Keratinocyte (primary cell): ENCODE measurements at regions not wholly inside any gene's neighbourhood (a gene's known extent, or its start where the extent isn't known, plus 50 kb on each side); places are given as distances from the start of the nearest gene placed in this dataset.

Source experiments
- CTCF ChIP-seq, 3 experiments: IDR thresholded peaks in 1 of 3; conservative IDR thresholded peaks in 1 of 3; optimal IDR thresholded peaks in 1 of 3; 2 replicates in 2 of 3; 3 replicates in 1 of 3; pipeline versions ENCODE3 to v1.5.1; 2011; ENCODE audit warnings: low read length in 3 of 3, mild to moderate bottlenecking in 3 of 3, moderate library complexity in 2 of 3, control low read depth in 1 of 3, inconsistent platforms in 1 of 3; ENCODE audit not compliant: insufficient read depth in 2 of 3; ENCODE audit errors: extremely low read depth in 1 of 3
- EZH2 ChIP-seq: IDR thresholded peaks from one replicate; pipeline ENCODE4 v1.6.1; 2012; ENCODE audit warnings: inconsistent platforms, mild to moderate bottlenecking, low read length, moderate library complexity

- TF ChIP-seq CTCF (optimal IDR thresholded peaks at IDR 0.05 in 1 of 3, IDR thresholded peaks at IDR 0.05 in 1 of 3, conservative IDR thresholded peaks at IDR 0.05 in 1 of 3; ENCODE audit: extremely low read depth in 1 of 3, insufficient read depth in 2 of 3, low read length in 3 of 3), result no peak
- TF ChIP-seq EZH2, result no peak
Measured at GRCh38 chr6:81328700-81329099, 423.8 kb downstream of the TENT5A start.
